ENCODE measurements at regions not wholly inside any gene's neighbourhood (a gene's known extent, or its start where the extent isn't known, plus 50 kb on each side); places are given as distances from the start of the nearest gene placed in this dataset.

GRCh38 chr10:54900584-54900983 lies 99.6 kb upstream of the PCDH15 start (continued):
- no peak for TF ChIP-seq USF2 (IDR thresholded peaks at IDR 0.05; ENCODE audit: low read length)
- TF ChIP-seq FOSL1 (IDR thresholded peaks at IDR 0.05; ENCODE audit: insufficient read depth, low read depth, low read length) = no peak
- TF ChIP-seq RBBP5 (IDR thresholded peaks at IDR 0.05; ENCODE audit: borderline replicate concordance, low read depth, low read length) = no peak
- TF ChIP-seq CBX5 (IDR thresholded peaks at IDR 0.05; ENCODE audit: low read depth, low read length) = no peak
- TF ChIP-seq ATF3 (IDR thresholded peaks at IDR 0.05; ENCODE audit: insufficient read depth, low read depth, low read length) = no peak
- no peak for TF ChIP-seq YY1 (IDR thresholded peaks at IDR 0.05; ENCODE audit: low read depth, low read length)
- no peak for TF ChIP-seq EP300 (IDR thresholded peaks at IDR 0.05; ENCODE audit: borderline replicate concordance in 1 of 2, low read depth in 2 of 2, low read length in 2 of 2)
- TF ChIP-seq POLR2AphosphoS5 (IDR thresholded peaks at IDR 0.05; ENCODE audit: low read depth, low read length) = no peak
- no peak for TF ChIP-seq TAF7 (optimal IDR thresholded peaks at IDR 0.05; ENCODE audit: borderline replicate concordance, low read depth, low read length)

Data from H1 (cell line).